ENCODE measurements at regions not wholly inside any gene's neighbourhood (a gene's known extent, or its start where the extent isn't known, plus 50 kb on each side); places are given as distances from the start of the nearest gene placed in this dataset.

DNA sequence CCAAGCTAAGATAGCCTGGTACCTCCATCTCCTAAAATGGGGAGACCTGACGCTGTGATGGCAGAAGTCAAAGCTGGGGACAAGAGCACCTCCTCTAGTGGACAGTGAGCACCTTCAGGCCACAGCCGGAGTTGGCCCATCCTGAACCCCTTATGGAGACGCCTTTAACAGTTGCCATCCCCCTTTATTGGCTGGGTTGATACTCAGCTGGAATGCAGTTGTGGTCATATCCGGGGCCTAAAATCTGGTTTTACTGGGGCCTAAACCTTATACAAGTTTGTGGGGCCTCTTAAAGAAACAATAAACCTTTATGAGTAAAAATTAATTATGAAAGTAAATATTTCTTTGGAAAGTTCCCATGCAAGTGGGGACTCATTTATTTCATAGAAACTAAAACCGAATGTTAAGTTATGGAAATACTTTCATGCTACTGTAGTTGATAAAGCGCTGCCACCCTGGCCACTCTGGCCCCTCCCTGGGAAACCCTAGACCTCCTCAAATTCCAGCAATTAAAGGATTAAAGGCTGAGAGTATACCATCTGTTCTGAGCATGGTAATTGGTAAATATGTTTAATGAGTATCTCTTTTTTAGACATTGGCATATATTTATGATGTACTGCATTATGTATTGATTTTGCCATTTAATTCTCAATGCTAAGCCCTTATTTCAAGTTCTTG is 95.1 kb upstream of the SASH1 start:
- no peak for DNase-seq (ENCODE audit: low spot score)

DNA sequence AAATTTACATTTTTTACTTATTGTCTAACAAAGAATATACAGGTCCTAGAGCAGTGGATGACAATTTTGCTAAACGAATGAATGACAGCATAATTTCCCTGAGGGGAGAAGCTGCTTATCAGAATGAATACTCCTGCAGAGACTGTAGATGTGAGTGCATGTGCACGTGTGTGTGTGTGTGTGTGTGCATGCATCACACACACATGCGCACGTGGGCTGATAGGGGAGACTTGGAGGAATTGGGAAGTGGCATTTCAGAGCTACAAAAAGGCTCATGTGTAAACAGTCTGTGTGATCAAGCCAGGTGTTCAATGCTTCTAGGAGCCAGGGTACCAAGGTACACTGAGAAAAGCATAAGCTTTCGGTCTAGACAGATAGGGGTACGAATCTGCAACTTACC is 93.5 kb upstream of the SASH1 start:
- no peak for DNase-seq (ENCODE audit: low spot score)

DNA sequence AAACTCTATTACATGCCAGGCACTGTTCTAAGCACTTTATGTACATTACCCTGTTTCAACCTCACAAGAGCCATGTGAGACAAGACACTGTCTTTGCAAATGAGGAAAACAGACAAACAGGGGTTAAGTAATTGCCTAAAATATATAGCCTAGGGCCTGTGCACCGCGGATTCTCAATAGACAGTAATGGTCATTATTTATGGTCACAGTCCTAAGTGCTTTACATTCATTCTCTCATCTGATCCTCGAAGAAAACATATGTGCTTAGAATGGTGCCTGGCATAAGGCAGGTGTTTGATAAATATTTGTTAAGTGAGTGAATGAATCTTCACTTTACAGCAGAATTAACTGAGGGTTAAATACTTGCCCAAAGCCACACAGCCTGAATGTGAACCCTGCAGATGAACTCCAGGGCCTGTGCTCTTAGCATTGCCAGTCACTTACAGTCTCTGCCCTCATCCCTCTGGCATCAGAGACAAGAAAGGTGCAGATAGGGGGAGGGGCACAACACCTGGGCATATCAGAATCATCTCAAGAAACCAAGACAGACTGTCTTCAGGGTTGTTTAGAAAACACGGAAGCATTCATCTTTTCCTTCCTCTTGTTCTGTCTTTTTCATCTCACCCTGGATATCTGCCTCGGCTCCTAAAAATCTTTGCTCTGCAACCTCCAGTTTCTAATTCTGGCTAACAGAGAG is 92.8 kb upstream of the SASH1 start:
- no peak for DNase-seq (ENCODE audit: low spot score)

DNA sequence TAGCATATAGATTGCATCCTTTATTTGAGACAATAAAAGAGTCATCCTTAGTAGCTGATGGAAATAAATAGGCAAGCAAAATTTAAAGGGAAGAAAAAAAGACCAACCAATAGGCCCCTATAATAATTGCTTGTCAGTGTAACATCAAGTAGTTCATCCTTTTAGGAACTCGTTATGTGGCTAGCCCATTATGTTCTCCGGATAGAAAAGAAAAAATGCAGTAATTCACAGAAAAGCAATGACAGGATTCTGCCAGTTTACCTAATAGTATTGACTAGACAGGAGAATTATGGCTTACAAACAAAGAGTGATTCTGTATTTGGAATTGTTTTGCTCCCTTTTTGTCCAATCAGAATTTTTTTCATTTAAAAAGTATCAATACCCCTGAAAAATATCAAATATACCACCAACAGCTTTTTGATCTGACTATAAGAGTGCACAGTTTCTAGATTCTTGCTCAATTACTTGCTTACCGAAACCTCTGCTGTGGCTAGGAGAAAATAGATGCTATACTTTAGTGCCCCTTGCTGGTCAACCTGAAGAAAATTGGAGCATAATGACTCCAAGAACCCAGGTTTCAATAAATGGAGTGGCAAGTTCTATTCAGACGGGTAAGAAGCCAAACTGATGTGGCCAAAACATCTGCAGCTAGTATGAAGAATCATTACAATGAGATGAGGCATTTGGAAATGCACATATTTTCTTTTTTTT is 91.5 kb upstream of the SASH1 start:
- DNase-seq (ENCODE audit: low spot score): no peak

DNA sequence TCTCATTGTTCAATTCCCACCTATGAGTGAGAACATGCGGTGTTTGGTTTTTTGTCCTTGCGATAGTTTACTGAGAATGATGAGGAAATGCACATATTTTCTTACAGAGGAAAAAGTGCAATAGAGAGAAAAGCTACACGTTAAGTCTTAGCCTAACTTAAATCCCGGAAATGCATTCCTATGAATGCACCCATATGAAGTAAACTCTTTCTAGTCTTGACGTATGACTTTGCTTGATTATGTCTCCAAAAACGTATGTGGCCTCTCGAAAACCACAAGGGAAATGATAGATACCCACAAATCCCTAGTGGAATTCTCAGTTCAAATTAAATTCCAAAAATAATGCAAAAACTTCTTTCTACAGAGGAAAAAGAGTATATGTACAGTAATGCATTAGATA is 90.7 kb upstream of the SASH1 start:
- no peak for DNase-seq (ENCODE audit: low spot score)

DNA sequence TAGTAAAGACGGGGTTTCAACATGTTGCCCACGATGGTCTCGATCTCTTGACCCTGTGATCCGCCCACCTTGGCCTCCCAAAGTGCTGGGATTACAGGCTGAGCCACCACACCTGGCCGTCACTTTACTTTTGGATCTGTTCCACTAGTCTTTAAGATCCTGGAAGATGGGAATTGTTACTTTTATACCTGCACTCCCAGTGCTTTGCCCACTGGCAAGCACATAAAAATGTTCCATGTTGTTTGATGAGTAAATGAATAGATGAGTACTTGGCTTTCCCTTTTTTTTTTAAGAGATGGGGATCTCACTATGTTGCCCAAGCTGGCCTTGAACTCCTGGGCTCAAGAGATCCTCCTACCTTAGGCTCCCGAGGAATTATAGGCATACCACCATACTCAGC is 84.8 kb upstream of the SASH1 start:
- DNase-seq (ENCODE audit: low spot score): no peak

DNA sequence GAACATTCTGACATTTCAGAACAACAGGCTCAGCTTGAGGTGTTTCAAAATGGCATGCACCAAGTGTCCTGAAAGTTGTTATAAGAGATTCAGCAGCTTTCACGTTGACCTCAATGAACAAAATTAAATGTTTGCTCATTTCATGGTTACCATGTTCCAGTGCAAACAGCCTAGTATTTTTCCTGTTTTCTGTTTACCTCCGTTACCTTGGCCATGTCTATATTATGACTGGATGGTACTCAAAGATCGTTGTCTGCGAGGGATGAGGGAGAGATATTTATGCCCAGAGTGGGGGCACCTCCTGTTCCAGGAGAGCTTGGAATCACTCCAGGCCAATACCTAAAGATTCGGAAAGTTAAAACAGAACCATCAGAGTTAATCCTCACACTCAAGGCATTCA is 83.8 kb upstream of the SASH1 start:
- no peak for DNase-seq (ENCODE audit: low spot score)

DNA sequence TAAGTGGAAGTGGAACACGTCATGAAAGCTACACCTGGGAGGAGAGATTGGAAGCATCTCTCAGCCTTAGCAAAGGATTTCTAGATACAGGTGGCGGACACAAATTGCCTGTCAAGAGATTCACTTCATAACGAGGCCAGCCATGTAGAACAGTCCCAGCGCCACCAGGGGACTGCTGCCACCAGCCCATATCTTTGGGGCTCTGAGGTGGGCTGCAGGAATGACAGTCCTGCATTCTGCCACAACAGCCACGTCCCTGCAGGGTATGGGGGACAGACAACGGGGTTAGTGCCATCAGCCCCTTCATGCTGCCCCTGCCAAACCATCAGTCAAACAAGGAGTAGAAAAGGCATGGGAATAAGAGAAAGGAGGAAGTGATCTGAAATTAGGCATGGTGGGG is 81.2 kb upstream of the SASH1 start:
- DNase-seq (ENCODE audit: low spot score): no peak

DNA sequence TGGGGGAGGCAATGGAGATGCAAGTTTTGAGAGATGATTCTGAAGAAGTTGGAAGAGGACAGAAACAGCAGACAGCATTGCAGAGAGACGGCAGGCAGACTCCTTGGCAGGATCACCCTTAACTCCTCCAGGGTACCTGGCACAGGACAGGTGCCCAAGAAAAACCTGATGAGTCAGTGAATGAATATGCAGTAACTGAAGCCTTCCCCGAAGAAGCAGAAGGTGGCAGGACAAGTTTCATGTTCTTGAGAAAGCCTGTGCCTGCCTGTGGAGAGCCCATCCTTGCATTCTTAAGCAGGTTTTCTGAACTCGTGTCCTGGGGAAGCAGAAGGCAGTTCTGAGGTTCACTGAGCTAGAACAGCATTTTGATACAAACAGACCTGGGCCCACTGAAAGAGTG is 79.6 kb upstream of the SASH1 start:
- DNase-seq (ENCODE audit: low spot score): no peak

DNA sequence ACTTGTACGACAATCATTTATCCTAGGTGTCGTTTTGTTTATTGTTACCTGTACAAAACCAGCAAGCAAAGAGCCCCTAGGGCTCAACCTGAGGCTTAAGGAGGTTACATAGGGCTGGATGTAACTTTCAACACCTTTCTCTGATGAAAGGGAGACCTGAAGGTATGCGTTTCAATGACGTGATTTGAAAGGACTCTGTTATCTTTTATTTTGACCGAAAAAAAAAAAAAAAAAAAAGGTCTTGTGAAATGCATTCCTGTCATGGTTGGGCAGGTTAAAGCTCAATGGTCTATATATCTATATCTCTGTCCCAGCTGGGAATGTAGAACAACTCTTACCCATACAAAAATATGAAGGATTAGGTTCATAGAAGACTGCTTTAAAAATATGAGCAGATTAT is 78.7 kb upstream of the SASH1 start:
- DNase-seq (ENCODE audit: low spot score): no peak

DNA sequence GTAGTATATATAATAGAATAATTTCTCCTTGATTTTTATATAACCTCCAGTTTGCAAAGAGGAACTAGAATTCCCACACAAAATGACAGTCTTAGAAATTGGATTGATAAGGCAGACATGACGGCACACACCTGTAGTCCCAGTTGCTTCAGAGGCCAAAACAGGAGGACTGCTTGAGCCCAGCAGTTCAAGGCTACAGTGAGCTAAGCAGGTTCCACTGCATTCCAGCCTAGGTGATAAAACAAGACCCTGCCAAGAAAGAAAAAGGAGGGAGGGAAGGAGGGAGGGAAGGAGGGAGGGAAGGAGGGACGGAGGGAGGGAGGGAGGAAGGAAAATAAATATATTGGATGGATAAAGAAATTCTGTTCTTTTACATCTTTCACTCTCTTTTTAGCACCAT is 77.6 kb upstream of the SASH1 start:
- no peak for DNase-seq (ENCODE audit: low spot score)

DNA sequence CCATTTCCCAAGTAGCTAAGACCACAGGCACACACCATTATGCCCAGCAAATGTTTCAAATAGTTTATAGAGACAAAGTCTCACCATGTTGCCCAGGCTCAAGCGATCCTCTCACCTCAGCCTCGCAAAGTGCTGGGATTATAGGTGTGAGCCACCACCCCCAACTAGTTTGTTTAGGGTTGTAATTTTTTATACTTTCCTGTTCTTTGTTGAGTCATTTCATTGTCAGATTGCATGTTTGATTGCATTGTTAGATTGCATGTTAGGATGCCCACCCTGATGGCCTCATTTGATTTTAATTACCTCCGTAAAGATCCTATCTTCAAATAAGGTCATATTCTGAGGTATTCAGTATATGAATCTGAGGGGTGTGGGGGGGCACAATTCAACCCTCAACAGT is 73.3 kb upstream of the SASH1 start:
- DNase-seq (ENCODE audit: low spot score): no peak

DNA sequence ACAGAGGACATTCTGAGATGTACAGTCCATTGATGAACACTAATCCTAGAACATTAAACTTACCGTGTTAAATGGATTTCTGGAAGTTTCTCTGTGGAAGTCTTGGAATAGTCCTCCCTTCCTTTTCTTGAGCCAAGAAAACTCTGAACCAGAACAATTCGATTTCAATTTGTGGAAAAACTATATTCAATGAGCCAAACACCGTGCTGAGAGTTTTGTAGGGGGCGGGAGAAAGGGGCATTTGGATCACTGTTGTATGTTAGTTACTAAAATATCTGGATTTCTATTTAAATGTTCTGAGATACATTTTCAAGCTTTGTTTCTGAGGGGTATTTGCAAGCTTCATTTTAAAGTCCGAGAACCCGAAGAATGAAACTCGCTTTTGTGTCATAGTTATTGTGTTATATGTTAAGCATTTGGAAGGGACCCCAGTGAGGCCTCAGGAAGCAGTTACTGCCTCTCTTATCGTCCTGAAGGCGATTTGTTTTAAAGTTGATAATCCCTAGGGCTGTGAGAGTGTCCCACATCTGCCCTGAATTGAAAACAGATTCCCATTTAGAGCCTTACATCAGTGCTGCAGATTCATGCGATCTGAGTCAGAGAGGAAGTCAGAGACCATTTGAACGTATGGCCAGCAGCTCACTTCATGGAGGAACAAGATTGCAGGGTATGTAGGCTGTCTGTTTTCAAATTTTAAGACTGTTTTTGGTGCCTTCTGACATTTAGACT is 70.8 kb upstream of the SASH1 start:
- no peak for DNase-seq (ENCODE audit: low spot score)

DNA sequence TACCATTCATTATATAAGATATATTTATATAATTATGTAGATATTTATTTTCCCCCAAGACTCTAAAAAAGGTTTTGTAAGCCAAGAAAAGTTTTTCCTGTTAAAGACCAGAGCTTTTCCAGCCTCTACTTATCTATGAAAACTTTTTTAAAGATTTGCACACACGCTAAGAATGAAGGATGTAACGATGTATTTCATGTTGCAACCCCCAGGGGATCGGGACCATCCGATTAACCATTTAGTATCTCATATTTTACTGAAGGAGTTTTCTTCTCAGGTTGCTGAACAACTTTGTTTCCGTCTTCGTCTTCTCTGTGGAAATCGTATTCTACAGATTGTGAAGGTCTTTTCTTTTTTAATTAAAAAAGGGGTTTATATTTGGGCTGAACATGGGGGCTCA is 70.0 kb upstream of the SASH1 start:
- no peak for DNase-seq (ENCODE audit: low spot score)

DNA sequence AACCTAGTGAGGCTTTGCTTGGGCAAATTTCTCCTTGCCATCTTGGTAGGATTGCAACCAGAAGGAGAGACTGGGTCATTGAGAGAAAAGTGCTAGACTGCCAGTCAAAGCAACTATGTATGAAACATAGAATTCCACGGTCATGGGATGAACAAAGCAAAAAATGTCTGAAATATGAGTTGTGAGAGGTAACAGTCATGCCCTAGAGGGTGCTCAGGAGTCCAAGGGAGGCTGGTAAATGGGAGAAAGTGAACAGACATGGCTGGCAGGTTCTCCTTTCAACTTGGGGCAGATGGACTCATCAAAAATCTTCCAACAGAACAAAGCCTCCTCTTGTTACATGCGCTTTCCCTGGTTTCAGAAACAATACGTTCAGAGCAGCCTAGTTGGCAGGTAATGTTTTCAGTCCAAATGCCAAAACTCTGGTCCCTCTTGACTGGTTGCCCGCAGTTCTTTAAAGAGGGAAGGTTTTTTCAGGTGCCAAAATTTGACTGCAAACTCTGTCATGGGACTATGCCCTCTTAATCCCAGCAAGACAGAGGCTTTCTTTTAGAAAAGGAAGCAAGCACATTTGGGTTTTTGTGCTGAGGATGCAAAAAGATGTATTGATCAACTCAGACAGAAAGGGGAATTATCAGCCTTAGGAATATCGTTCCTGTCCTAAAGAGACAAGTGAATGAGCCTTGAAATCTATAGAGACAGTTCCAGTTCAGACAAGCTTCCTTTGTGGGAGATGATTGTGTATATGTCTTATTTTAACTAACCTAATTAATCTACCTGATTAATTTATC is 68.5 kb upstream of the SASH1 start:
- DNase-seq (ENCODE audit: low spot score): no peak

DNA sequence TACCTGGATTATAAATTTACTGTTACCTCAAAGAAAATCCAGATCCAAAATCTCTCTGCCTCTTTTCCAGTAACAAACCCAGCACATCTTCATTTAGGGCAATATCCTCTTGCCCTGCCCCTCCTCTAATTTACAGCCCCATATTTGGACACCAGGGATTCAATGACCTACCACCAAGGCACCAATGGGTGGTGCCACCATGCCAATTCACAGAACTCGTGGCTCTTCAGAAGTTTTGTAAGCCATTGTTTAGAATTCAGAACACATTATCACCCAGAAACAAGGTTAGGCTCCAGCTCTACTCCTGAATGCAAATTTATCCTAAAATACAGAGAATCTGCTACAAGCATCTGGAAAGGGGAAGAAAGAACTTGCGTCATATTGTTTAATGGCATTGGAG is 67.8 kb upstream of the SASH1 start:
- DNase-seq (ENCODE audit: low spot score): no peak

DNA sequence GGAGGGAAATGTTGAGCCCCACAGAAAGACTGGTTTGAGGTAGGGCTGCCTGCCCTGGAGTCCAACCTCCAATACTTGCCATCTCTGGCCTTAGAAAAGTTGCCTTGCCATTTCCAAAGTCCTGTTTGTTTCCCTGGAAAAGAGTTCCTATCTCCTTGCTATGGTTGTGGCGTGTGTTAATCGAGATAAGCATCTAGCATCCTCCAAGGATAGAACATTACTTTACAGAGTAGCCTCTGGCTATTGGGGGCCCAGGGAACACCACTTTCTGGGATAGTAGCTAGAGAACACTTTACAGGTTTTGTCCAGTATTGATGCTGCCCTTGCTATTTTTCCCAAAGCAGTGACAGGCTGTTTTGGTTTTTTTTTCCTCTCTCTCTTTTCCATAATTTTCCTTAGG is 57.4 kb upstream of the SASH1 start:
- DNase-seq (ENCODE audit: low spot score): no peak

DNA sequence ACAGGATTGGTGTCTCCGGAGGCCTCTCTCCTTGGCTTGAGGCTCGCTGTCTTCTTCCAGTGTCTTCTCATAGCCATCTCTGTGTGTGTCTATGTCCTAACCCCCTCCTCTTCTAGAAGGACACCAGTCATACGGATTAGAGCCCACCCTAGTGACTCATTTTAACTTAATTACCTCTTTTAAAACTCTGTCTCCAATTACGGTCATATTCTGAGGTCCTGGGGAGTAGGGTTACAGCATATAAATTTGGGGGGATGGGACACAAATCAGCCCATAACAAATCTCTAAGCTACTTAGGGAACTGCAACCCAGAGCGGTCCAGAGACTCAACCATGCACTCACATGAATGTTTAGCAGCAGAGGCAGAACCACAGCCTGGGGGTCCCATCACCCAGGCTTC is 56.1 kb upstream of the SASH1 start:
- no peak for DNase-seq (ENCODE audit: low spot score)

DNA sequence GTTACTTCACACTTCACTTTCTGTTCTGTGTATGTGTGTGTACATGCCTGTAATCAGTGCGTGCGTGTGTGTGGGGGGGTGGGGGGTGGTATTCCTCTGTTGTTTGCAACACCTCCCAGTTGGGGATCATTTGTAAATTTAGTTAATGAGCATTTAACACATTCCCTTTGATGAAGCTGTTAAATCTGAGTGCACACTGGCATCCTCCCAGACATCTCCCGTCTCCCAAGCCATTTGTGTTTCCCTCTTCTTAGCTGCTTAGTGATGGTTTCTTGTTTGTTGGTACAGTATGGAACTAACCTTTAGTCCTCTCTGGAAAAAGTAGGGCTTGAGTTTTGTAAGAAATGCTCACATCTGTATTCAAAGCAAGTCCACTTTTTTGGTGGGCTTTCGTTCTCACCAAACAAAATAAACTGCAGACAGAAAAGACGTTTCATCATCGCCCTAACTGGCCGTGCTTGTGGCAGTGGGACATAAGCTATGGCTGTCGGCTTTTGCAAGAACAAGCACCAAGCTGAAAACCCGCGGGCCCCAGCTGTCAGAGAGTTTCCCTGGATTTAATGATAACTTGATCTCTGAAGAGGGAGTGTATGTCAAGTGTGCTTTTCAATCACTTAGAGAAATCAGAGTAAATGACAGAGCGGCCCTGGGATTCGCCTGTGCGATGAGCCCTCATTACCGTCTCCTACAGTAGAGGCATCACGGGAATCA is 54.9 kb upstream of the SASH1 start:
- DNase-seq (ENCODE audit: low spot score): no peak

DNA sequence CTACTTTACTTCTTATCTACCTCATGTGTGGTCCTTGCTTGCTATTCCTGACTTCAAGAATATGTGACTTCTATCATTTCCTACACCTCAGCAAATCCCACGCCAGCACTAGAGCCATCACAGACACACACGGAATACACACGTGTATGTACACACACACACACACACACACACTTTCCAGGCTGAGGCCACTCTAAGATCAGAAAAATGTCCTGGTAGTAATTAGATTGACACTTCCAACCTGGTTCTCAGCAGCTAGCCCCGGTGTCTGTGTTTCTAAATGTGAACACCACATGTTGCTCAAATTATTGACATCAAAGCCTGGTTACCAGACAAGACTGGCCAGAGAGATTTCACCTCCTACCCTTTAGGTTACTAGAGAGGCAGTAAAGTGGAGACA is 54.1 kb upstream of the SASH1 start:
- no peak for DNase-seq (ENCODE audit: low spot score)

DNA sequence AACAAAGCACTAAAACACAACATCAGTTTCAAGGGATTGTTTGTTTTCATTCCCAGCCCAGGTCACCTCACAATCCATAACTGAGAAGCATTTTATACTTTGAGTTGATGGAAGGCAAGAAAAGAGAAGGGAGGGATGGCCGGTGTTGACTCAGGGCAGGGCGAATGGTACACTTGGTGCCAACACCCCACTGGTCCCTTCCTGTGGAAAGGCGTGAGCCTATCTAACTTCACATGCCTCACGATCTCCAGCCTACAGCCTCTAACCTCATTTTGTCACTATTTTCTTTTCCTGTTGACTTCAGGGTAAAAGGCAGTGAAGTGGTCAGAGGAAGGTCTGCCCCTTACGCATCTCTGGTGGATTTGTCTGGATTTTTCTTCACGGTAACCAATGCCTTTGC is 53.5 kb upstream of the SASH1 start:
- DNase-seq (ENCODE audit: low spot score): no peak
